ENCODE measurements at regions not wholly inside any gene's neighbourhood (a gene's known extent, or its start where the extent isn't known, plus 50 kb on each side); places are given as distances from the start of the nearest gene placed in this dataset.

DNA sequence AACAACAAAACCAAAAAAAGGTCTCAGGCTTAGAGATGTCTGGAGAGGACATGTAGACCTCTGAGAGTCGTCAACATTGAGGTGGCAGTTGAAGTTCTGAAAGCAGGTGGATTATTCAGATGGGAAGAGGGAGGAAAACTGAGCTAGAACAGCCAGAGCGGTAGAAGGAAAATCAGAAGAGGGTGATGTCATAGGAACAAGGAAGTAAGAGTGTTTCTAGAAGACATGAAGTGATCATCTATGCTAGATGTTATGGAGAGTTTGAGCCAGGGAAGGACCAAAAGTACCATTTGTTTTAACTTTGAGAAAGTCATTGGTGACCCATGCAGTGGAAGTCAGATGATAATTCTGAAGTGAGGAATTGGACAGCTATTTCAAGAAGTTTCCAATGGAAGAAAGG, 316.2 kb upstream of the RGS6 start:
- TF ChIP-seq, protein P1, sequence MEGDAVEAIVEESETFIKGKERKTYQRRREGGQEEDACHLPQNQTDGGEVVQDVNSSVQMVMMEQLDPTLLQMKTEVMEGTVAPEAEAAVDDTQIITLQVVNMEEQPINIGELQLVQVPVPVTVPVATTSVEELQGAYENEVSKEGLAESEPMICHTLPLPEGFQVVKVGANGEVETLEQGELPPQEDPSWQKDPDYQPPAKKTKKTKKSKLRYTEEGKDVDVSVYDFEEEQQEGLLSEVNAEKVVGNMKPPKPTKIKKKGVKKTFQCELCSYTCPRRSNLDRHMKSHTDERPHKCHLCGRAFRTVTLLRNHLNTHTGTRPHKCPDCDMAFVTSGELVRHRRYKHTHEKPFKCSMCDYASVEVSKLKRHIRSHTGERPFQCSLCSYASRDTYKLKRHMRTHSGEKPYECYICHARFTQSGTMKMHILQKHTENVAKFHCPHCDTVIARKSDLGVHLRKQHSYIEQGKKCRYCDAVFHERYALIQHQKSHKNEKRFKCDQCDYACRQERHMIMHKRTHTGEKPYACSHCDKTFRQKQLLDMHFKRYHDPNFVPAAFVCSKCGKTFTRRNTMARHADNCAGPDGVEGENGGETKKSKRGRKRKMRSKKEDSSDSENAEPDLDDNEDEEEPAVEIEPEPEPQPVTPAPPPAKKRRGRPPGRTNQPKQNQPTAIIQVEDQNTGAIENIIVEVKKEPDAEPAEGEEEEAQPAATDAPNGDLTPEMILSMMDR (IDR thresholded peaks at IDR 0.05): no peak
- TF ChIP-seq POLR2AphosphoS5 (IDR thresholded peaks at IDR 0.05): no peak
